ENCODE measurements at regions not wholly inside any gene's neighbourhood (a gene's known extent, or its start where the extent isn't known, plus 50 kb on each side); places are given as distances from the start of the nearest gene placed in this dataset.
"Not testable (repeated sequence)": the region's sequence is repeated elsewhere in the genome, so short reads cannot be mapped to it uniquely, and the experiment has no call there.

GRCh38 chr7:81399471-81399870 lies 370.4 kb downstream of the HGF start:
- Histone ChIP-seq H3K9me3 (no peaks in the 10 kb centered on the region), H3K27ac (replicated peaks in 1 of 4) (no peak overlapping the region), H3K4me3 (no peak overlapping the region), H3K27me3 (no peaks in the 10 kb centered on the region), H3K4me1 (no peaks in the 10 kb centered on the region), H3K36me3 (no peaks in the 10 kb centered on the region)
- 61% methylated on average over 3 of the region's 3 CpGs for WGBS
- intact Hi-C loops (cut with DNase I): no loop called here
- DNase-seq (ENCODE audit: extremely low spot score): no peak
- TF ChIP-seq CTCF (IDR thresholded peaks at IDR 0.05): no peak
- no peak for TF ChIP-seq POLR2A (IDR thresholded peaks at IDR 0.05; ENCODE audit: low read depth)
- no peak for TF ChIP-seq EP300 (IDR thresholded peaks at IDR 0.05)
- no peak for TF ChIP-seq POLR2AphosphoS5 (IDR thresholded peaks at IDR 0.05)

GRCh38 chr7:81394029-81394428 lies 375.8 kb downstream of the HGF start:
- no peak for DNase-seq (ENCODE audit: extremely low spot score)
- H3K4me1 ChIP-seq: no peaks in the 10 kb centered on the region
- TF ChIP-seq POLR2AphosphoS5 (IDR thresholded peaks at IDR 0.05): no peak
- TF ChIP-seq EP300 (IDR thresholded peaks at IDR 0.05): no peak
- no peak for TF ChIP-seq CTCF (IDR thresholded peaks at IDR 0.05)
- TF ChIP-seq POLR2A (IDR thresholded peaks at IDR 0.05; ENCODE audit: low read depth): no peak
- intact Hi-C loops (cut with DNase I): no loop called here
- 93% methylated on average over 2 of the region's 2 CpGs for WGBS
- H3K27me3 ChIP-seq: no peaks in the 10 kb centered on the region
- no peak overlapping the region for H3K4me3 ChIP-seq
- no peak overlapping the region for H3K27ac ChIP-seq (replicated peaks in 1 of 4)
- H3K9me3 ChIP-seq: no peaks in the 10 kb centered on the region
- H3K36me3 ChIP-seq: no peaks in the 10 kb centered on the region

GRCh38 chr7:81393018-81393417 lies 376.8 kb downstream of the HGF start:
- intact Hi-C loops (cut with DNase I): no loop called here
- no peak overlapping the region for H3K4me3 ChIP-seq
- TF ChIP-seq CTCF (IDR thresholded peaks at IDR 0.05): no peak
- no peak for TF ChIP-seq POLR2AphosphoS5 (IDR thresholded peaks at IDR 0.05)
- TF ChIP-seq POLR2A (IDR thresholded peaks at IDR 0.05; ENCODE audit: low read depth): no peak
- no peak for TF ChIP-seq EP300 (IDR thresholded peaks at IDR 0.05)
- H3K4me1 ChIP-seq: no peaks in the 10 kb centered on the region
- no peaks in the 10 kb centered on the region for H3K9me3 ChIP-seq
- H3K36me3 ChIP-seq: no peaks in the 10 kb centered on the region
- no peaks in the 10 kb centered on the region for H3K27me3 ChIP-seq
- DNase-seq (ENCODE audit: extremely low spot score): no peak
- 95% methylated on average over 2 of the region's 2 CpGs for WGBS
- H3K27ac ChIP-seq (replicated peaks in 1 of 4): no peak overlapping the region

- DNase-seq (ENCODE audit: extremely low spot score): no peak
- Histone ChIP-seq H3K36me3 (no peaks in the 10 kb centered on the region), H3K9me3 (no peaks in the 10 kb centered on the region), H3K27ac (replicated peaks in 1 of 4) (no peak overlapping the region), H3K4me3 (no peak overlapping the region), H3K4me1 (no peaks in the 10 kb centered on the region), H3K27me3 (no peaks in the 10 kb centered on the region)
- intact Hi-C loops (cut with DNase I): no loop called here
- WGBS: 90% methylated on average over 1 of the region's 1 CpG
- TF ChIP-seq CTCF (IDR thresholded peaks at IDR 0.05) (no peak), POLR2AphosphoS5 (IDR thresholded peaks at IDR 0.05) (no peak), EP300 (IDR thresholded peaks at IDR 0.05) (no peak), POLR2A (IDR thresholded peaks at IDR 0.05; ENCODE audit: low read depth) (no peak)
Observed at GRCh38 chr7:81385370-81385769, 384.5 kb downstream of the HGF start.

GRCh38 chr7:81383846-81384245 lies 386.0 kb downstream of the HGF start:
- Histone ChIP-seq H3K9me3 (no peaks in the 10 kb centered on the region), H3K36me3 (no peaks in the 10 kb centered on the region), H3K27me3 (no peaks in the 10 kb centered on the region), H3K4me1 (no peaks in the 10 kb centered on the region), H3K27ac (replicated peaks in 1 of 4) (no peak overlapping the region), H3K4me3 (no peak overlapping the region)
- WGBS: 85% methylated on average over 2 of the region's 2 CpGs
- DNase-seq (ENCODE audit: extremely low spot score): no peak
- intact Hi-C loops (cut with DNase I): no loop called here
- TF ChIP-seq POLR2AphosphoS5 (IDR thresholded peaks at IDR 0.05) (no peak), EP300 (IDR thresholded peaks at IDR 0.05) (no peak), POLR2A (IDR thresholded peaks at IDR 0.05; ENCODE audit: low read depth) (no peak), CTCF (IDR thresholded peaks at IDR 0.05) (no peak)

GRCh38 chr7:81374641-81375040 lies 395.2 kb downstream of the HGF start:
- H3K27ac ChIP-seq (replicated peaks in 1 of 4); intact Hi-C loops (cut with DNase I); H3K27me3 ChIP-seq; H3K4me3 ChIP-seq; H3K9me3 ChIP-seq; DNase-seq (ENCODE audit: extremely low spot score); H3K36me3 ChIP-seq; H3K4me1 ChIP-seq: not testable (repeated sequence)

Measured in esophagus muscularis mucosa (tissue), 4 donors.